Karpas-422 (cell line): ENCODE measurements at regions not wholly inside any gene's neighbourhood (a gene's known extent, or its start where the extent isn't known, plus 50 kb on each side); places are given as distances from the start of the nearest gene placed in this dataset. TPM values are rescaled to one million over a fixed set of nuclear protein-coding genes. Genes with fewer than 3 reads are reported as not detected.

ENCODE experiments used
- DNase-seq: peaks from one replicate; pipeline ENCODE4 v3.0.0-alpha.2; 2015
- H2AFZ ChIP-seq: fragments of 200-600 bp; sonication (generic); 2 replicates; pipeline ENCODE4 v1.6.1; 2014; ENCODE audit warnings: antibody characterized with exemption, low read length, mixed read lengths
- H3K27ac ChIP-seq: fragments of 200-600 bp; sonication (generic); 2 replicates; pipeline ENCODE4 v1.5.1; 2014; ENCODE audit warnings: mild to moderate bottlenecking, low read length, moderate library complexity
- H3K27me3 ChIP-seq: fragments of 200-600 bp; sonication (generic); 2 replicates; pipeline ENCODE4 v1.6.1; 2014; ENCODE audit warnings: low read length, mixed read lengths
- H3K36me3 ChIP-seq: fragments of 200-600 bp; sonication (generic); 2 replicates; pipeline ENCODE4 v1.6.1; 2014; ENCODE audit warnings: low read length, mixed read lengths; ENCODE audit not compliant: insufficient read depth
- H3K4me1 ChIP-seq: fragments of 200-600 bp; sonication (generic); 2 replicates; pipeline ENCODE4 v1.6.1; 2014; ENCODE audit warnings: mild to moderate bottlenecking, low read length, mixed read lengths
- H3K4me2 ChIP-seq: fragments of 200-600 bp; sonication (generic); 2 replicates; pipeline ENCODE4 v1.6.1; 2014; ENCODE audit warnings: low read length, low read depth, mild to moderate bottlenecking; ENCODE audit not compliant: poor library complexity, severe bottlenecking
- H3K4me3 ChIP-seq: fragments of 200-600 bp; sonication (generic); 2 replicates; pipeline ENCODE4 v1.5.1; 2014; ENCODE audit warnings: mild to moderate bottlenecking, antibody characterized with exemption, low read length, mixed read lengths
- H3K79me2 ChIP-seq: fragments of 200-600 bp; sonication (generic); 2 replicates; pipeline ENCODE4 v1.6.1; 2014; ENCODE audit warnings: mild to moderate bottlenecking, low read length, mixed read lengths
- H3K9ac ChIP-seq: fragments of 200-600 bp; sonication (generic); 2 replicates; pipeline ENCODE4 v1.6.0; 2014; ENCODE audit warnings: low read length
- H3K9me2 ChIP-seq: fragments of 200-600 bp; sonication (generic), shearing (Covaris generic); replicated peaks from 2 replicates; pipeline ENCODE4 v1.6.0; 2014; ENCODE audit warnings: mild to moderate bottlenecking, low read length, moderate library complexity; ENCODE audit not compliant: insufficient read depth
- H3K9me3 ChIP-seq: fragments of 300-700, 200-600 bp; sonication (generic); 2 replicates; pipeline ENCODE4 v1.6.1; 2014; ENCODE audit warnings: low read length, mixed read lengths
- H4K20me1 ChIP-seq: fragments of 200-600 bp; sonication (generic); 2 replicates; pipeline ENCODE4 v1.6.1; 2014; ENCODE audit warnings: mild to moderate bottlenecking, antibody characterized with exemption, low read length, low read depth; ENCODE audit not compliant: insufficient read depth
- small RNA-seq: library from RNA; depleted of rRNA; stranded (forward); fragments of <200 nt; gene quantifications from one replicate; pipeline ENCODE3, GENCODE V24; 2014

DNA sequence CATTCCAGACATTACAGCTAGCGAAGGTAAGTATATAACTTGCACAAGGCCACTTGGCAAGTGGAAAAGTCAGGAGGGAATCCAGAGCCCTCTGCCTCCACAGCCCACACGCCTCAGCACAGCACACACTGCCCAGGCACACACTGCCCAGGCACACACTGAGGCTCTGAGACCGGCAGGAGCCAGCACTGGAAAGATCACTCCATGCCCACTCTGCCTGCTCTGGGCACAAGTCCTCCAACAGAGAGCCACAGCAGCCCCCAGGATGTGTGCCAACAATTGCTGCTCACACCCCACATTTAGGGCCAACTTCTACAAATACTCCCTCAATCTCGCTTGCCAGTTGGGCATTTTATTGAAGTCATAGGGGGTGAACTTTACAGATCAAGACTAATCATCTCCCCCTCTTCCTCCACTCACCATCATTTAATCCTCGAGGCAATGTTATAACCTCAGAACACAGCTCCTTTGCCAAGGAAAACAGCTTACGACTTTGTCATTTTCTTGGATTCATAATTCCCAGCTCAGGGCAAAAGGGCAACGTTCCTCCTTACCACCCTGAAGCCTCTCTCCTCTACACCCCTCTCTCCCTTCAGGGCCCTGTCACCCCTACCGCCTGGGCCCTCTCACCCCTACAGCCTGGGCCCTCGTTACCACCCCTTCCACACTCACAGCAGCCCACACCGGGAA, 53.0 kb upstream of the TPM1 start:
- Histone ChIP-seq H3K4me1 (no peaks in the 10 kb centered on the region), H3K4me2 (no peak overlapping the region), H3K4me3 (no peak overlapping the region), H3K9ac (no peak overlapping the region), H2AFZ (no peak overlapping the region), H3K27me3 (no peaks in the 10 kb centered on the region), H3K79me2 (no peaks in the 10 kb centered on the region), H3K9me3 (no peaks in the 10 kb centered on the region), H3K27ac (no peak overlapping the region), H4K20me1 (no peaks in the 10 kb centered on the region), H3K36me3 (no peaks in the 10 kb centered on the region), H3K9me2 (no peaks in the 10 kb centered on the region)
- no peak for DNase-seq

DNA sequence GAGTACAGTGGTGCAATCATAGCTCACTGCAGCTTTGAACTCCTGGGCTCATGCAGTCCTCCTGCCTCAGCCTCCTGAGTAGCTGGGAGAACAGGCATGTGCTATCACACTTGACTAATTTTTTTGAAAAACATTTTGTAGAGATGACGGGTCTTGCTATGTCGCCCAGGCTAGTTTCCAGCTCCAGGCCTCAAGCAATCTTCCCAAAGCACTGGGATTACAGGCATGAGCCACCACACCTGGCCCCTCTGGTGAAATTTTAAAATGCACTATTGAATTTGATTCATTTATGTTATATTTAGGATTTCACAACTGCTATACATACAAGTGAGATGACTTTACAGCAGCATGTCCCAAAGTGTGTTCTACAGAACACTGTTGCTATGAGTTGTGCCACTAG, 50.8 kb upstream of the TPM1 start:
- Histone ChIP-seq H4K20me1 (no peaks in the 10 kb centered on the region), H3K36me3 (no peaks in the 10 kb centered on the region), H3K79me2 (no peaks in the 10 kb centered on the region), H3K27me3 (no peaks in the 10 kb centered on the region), H3K9me3 (no peaks in the 10 kb centered on the region), H3K4me2 (no peak overlapping the region), H3K27ac (no peak overlapping the region), H3K9ac (no peak overlapping the region), H2AFZ (no peak overlapping the region), H3K4me1 (no peaks in the 10 kb centered on the region), H3K4me3 (no peak overlapping the region), H3K9me2 (no peaks in the 10 kb centered on the region)
- DNase-seq: no peak

DNA sequence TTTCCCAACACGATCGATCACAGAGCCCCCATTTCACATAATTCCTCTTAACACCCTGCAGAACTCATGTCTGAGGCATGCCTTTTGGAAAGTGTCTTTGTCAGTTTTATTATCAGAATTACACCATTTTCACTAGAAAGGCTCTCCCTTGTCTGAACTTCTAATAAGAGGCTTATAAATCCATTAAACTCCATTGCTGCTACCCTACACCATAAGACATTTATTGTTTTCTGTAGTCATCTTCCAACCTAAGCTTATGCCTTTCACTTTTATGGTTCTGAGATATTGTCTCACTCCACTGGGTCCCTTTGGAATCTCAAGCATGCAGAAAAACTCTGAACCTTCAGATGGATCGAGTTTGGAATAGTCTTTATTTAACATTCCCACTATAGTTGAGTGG, 50.2 kb upstream of the TPM1 start:
- H3K36me3 ChIP-seq: no peaks in the 10 kb centered on the region
- H3K9me3 ChIP-seq: no peaks in the 10 kb centered on the region
- H3K4me2 ChIP-seq: no peak overlapping the region
- H3K27me3 ChIP-seq: no peaks in the 10 kb centered on the region
- H4K20me1 ChIP-seq: no peaks in the 10 kb centered on the region
- no peak overlapping the region for H3K27ac ChIP-seq
- H2AFZ ChIP-seq: no peak overlapping the region
- H3K79me2 ChIP-seq: no peaks in the 10 kb centered on the region
- H3K9me2 ChIP-seq: no peaks in the 10 kb centered on the region
- no peak for DNase-seq
- no peak overlapping the region for H3K9ac ChIP-seq
- no peaks in the 10 kb centered on the region for H3K4me1 ChIP-seq
- H3K4me3 ChIP-seq: no peak overlapping the region

Small RNA genes lying in the stretch of these regions (small RNA-seq; reads per million reads assigned to genes)
- not detected for gene MIR190A
- gene MIR6085: not detected
- gene MIR8067: not detected
- gene RF00017: not detected
